Stomach (tissue), 8 donors: ENCODE measurements at regions not wholly inside any gene's neighbourhood (a gene's known extent, or its start where the extent isn't known, plus 50 kb on each side); places are given as distances from the start of the nearest gene placed in this dataset.

ENCODE experiments used
- DNase-seq, 2 donors: peaks; one replicate each; pipeline versions ENCODE4 v3.0.0 to v3.0.0-alpha.2; 2013 to 2019
- H3K27ac ChIP-seq, 5 donors: fragments of 200-600 bp in 4 of 5; sonication (generic) in 4 of 5; one replicate each; pipeline ENCODE4 v1.5.1; 2013 to 2019; ENCODE audit warnings: mild to moderate bottlenecking in 1 of 5, moderate library complexity in 1 of 5
- H3K27me3 ChIP-seq, 3 donors: fragments of 200-600 bp; sonication (generic); one replicate each; pipeline ENCODE4 v1.5.1; 2017 to 2019; ENCODE audit warnings: mixed run types in 1 of 3
- H3K36me3 ChIP-seq, 4 donors: fragments of 200-600 bp; sonication (generic); 1 replicate in 3 of 4; 2 replicates in 1 of 4; pipeline ENCODE4 v1.5.1; 2016 to 2019
- H3K4me1 ChIP-seq, 4 donors: fragments of 200-600 bp; sonication (generic); one replicate each; pipeline ENCODE4 v1.5.1; 2016 to 2019
- H3K4me3 ChIP-seq, 4 donors: fragments of 200-600 bp; sonication (generic) in 3 of 4; one replicate each; pipeline ENCODE4 v1.5.1; 2016 to 2019; ENCODE audit warnings: mild to moderate bottlenecking in 1 of 4
- H3K9me3 ChIP-seq, 4 donors: fragments of 200-600 bp; sonication (generic); one replicate each; pipeline ENCODE4 v1.5.1; 2016 to 2019
- EP300 ChIP-seq: sonication (generic); formaldehyde crosslinking; IDR thresholded peaks from one replicate; pipeline ENCODE4 v1.6.1; 2017; ENCODE audit warnings: antibody characterized with exemption
- POLR2A ChIP-seq, 4 donors: fragments of 450-650 bp; IDR thresholded peaks; one replicate each; pipeline ENCODE4 v1.6.1; 2016; ENCODE audit warnings: antibody characterized with exemption in 4 of 4, control low read depth in 2 of 4, mild to moderate bottlenecking in 1 of 4, moderate library complexity in 1 of 4
- POLR2AphosphoS5 ChIP-seq, 3 donors: sonication (generic); formaldehyde crosslinking; IDR thresholded peaks; one replicate each; pipeline ENCODE4 v1.6.1; 2016; ENCODE audit warnings: antibody characterized with exemption in 3 of 3
- WGBS, 5 donors: extraction: QIAGEN DNeasy Blood & Tissue Kit in 3 of 5; methylation state at CpG; one replicate each; pipeline versions ENCODE4 v1.1.5 to v1.1.7; 2013 to 2018; 5-methylcytosine and 5-hydroxymethylcytosine counted together
- intact Hi-C: fragments of 100-400 bp; cut with DNase I; formaldehyde crosslinking; loops from one replicate; pipeline ENCODE4 v1.15.1; 2023; ENCODE audit warnings: low total_unique reads
- TF ChIP-seq, protein P1 (sequence below), 7 experiments: fragments of 450-650 bp in 4 of 7; fragments of 200-600 bp in 3 of 7; sonication (generic) in 3 of 7; IDR thresholded peaks; one replicate each; pipeline ENCODE4 v1.5.1; 2016 to 2019; ENCODE audit warnings: antibody characterized with exemption in 7 of 7, control low read depth in 2 of 7, mild to moderate bottlenecking in 1 of 7
- donor health status: healthy with polysubstance abuse.
- donor health status: Bipolar disorder and iron deficiency.
- donor health status: healthy.

DNA sequence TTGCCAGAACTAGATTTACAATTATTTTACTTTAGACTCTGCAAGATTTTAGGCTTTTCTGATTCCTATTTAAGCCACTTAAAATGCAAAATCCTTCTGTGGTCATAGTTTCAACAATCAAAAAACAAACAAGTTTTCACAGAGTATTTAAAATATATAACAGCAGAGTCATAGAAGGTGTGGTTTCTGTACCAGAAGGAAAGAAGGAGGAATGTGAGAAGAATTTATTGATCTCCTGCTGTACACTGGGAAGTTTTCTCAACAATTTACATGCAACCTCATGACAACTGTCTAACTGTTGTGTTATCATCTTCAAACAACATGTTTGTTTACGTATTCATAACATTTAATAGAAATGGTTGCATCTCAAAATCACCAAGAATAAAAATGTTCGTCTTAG lies 102.3 kb upstream of the CEP126 start:
- WGBS, 5 donors, result 61 to 71% (median 68%) methylated on average over 2 of the region's 2 CpGs
- H3K4me1 ChIP-seq, result no peaks in the 10 kb centered on the region
- TF ChIP-seq POLR2A (IDR thresholded peaks at IDR 0.05), result no peak
- no peak for TF ChIP-seq POLR2AphosphoS5 (IDR thresholded peaks at IDR 0.05)
- TF ChIP-seq EP300, result no peak
- H3K36me3 ChIP-seq, result no peaks in the 10 kb centered on the region
- DNase-seq, result no peak
- peaks cover 0 to 7% (median 0%) of the 10 kb centered on the region in 4 donors for H3K9me3 ChIP-seq
- H3K4me3 ChIP-seq, result no peak overlapping the region
- H3K27me3 ChIP-seq, result no peaks in the 10 kb centered on the region
- intact Hi-C loops, result no loop called here
- no peak overlapping the region for H3K27ac ChIP-seq

DNA sequence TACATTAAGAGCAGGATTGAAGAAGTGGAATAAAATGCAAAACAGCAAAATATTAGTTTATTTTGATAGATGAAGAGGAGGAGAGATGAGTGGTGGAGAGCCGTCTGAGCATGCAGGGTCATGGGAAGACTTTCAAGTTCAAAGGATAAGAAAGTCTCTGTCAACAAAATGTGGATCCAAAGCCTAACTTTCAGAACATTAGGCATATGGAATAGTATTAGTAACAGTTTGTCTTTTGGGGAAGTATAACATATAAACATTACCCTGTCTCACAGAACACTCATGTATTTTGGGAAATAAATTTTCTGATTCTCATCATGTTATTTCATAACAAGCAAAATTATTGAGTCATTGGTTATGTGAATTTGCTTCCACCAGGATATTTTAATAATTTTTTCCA lies 104.3 kb upstream of the CEP126 start:
- TF ChIP-seq POLR2A (IDR thresholded peaks at IDR 0.05) (no peak), POLR2AphosphoS5 (IDR thresholded peaks at IDR 0.05) (no peak), EP300 (no peak)
- TF ChIP-seq, protein P1, sequence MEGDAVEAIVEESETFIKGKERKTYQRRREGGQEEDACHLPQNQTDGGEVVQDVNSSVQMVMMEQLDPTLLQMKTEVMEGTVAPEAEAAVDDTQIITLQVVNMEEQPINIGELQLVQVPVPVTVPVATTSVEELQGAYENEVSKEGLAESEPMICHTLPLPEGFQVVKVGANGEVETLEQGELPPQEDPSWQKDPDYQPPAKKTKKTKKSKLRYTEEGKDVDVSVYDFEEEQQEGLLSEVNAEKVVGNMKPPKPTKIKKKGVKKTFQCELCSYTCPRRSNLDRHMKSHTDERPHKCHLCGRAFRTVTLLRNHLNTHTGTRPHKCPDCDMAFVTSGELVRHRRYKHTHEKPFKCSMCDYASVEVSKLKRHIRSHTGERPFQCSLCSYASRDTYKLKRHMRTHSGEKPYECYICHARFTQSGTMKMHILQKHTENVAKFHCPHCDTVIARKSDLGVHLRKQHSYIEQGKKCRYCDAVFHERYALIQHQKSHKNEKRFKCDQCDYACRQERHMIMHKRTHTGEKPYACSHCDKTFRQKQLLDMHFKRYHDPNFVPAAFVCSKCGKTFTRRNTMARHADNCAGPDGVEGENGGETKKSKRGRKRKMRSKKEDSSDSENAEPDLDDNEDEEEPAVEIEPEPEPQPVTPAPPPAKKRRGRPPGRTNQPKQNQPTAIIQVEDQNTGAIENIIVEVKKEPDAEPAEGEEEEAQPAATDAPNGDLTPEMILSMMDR (IDR thresholded peaks at IDR 0.05), result no peak
- 58 to 72% (median 70%) methylated on average over 1 of the region's 1 CpG for WGBS, 5 donors

DNA sequence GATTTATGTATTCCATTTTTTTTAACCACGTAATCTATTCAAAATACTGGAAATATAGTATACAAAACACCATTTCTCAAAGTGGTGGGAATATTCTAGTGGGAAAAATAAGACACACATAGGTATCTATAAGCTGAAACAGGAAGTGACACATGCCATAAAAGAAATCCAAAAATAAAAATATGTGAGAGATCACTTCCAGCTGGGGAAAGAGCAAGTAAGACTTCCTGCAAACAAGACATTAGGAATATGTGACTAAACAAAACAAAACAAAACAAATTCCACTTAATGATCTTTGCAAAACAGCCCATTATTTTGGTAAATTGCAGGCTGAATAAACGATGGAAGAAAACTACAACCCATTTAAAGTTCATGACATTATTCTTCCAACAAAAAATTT lies 107.3 kb upstream of the CEP126 start:
- Histone ChIP-seq H3K27ac (no peak overlapping the region), H3K9me3 (peaks cover 0 to 7% (median 0%) of the 10 kb centered on the region in 4 donors), H3K36me3 (no peaks in the 10 kb centered on the region), H3K4me1 (no peaks in the 10 kb centered on the region), H3K4me3 (no peak overlapping the region), H3K27me3 (no peaks in the 10 kb centered on the region)
- WGBS, 5 donors, result 51 to 66% (median 56%) methylated on average over 2 of the region's 2 CpGs
- no peak for TF ChIP-seq POLR2A (IDR thresholded peaks at IDR 0.05)
- TF ChIP-seq EP300, result no peak
- TF ChIP-seq, protein P1 (IDR thresholded peaks at IDR 0.05), result no peak
- TF ChIP-seq POLR2AphosphoS5 (IDR thresholded peaks at IDR 0.05), result no peak
- intact Hi-C loops, result no loop called here
- no peak for DNase-seq

More for the DNA sequence above, 104.3 kb upstream of the CEP126 start:
- H3K4me3 ChIP-seq, result no peak overlapping the region
- H3K27me3 ChIP-seq, result no peaks in the 10 kb centered on the region
- peaks cover 0 to 7% (median 0%) of the 10 kb centered on the region in 4 donors for H3K9me3 ChIP-seq
- H3K4me1 ChIP-seq, result no peaks in the 10 kb centered on the region
- no peak overlapping the region for H3K27ac ChIP-seq
- no peaks in the 10 kb centered on the region for H3K36me3 ChIP-seq
- DNase-seq, result no peak
- intact Hi-C loops, result no loop called here

DNA sequence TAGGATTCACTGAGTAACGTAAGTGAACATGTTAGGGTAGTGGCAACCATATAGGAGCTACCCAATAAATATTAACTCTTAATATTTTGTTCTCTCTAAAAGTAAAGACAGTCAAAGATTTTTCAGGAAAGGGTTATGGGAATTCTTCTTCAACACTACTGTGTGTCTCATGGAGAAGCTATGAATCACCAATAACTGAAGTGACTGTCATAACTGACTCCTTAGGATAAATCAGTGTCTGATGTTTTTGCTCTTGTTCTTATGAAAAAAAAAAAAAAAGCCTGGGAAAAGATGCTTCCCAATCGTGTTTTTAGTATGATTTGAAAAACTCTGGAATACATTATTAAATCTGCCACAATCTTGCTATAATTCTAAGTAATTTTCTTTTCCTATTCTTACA lies 111.2 kb upstream of the CEP126 start:
- no peak for DNase-seq
- Histone ChIP-seq H3K36me3 (no peaks in the 10 kb centered on the region), H3K27ac (no peak overlapping the region), H3K27me3 (no peaks in the 10 kb centered on the region), H3K9me3 (no peaks in the 10 kb centered on the region), H3K4me3 (no peak overlapping the region), H3K4me1 (no peaks in the 10 kb centered on the region)
- 52 to 63% (median 58%) methylated on average over 2 of the region's 2 CpGs for WGBS, 5 donors
- TF ChIP-seq EP300 (no peak), POLR2AphosphoS5 (IDR thresholded peaks at IDR 0.05) (no peak), POLR2A (IDR thresholded peaks at IDR 0.05) (no peak)
- TF ChIP-seq, protein P1 (IDR thresholded peaks at IDR 0.05), result no peak
- intact Hi-C loops, result no loop called here

DNA sequence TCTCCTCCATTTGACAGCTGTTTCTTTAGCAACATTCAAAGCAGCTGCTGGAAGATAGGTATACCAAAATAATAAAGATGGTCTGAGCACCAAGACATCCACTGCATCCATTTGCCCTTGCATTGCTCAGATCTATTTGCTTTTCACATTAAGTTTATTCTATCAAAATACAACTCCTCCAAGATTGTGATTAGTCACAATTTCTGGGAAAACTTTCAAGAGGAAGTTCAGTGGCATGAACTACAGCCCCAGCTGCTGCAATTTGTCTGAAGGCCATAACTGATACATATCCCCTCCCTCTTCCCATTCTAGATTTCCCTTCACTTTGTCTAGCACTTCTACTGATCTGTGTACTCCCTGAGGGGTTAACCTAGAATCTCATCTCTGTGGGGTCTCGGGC lies 117.5 kb upstream of the CEP126 start:
- WGBS, 5 donors, result 59 to 73% (median 67%) methylated on average over 1 of the region's 1 CpG
- no peaks in the 10 kb centered on the region for H3K27me3 ChIP-seq
- H3K4me1 ChIP-seq, result no peaks in the 10 kb centered on the region
- intact Hi-C loops, result no loop called here
- TF ChIP-seq POLR2AphosphoS5 (IDR thresholded peaks at IDR 0.05) (no peak), EP300 (no peak), POLR2A (IDR thresholded peaks at IDR 0.05) (no peak)
- TF ChIP-seq, protein P1 (IDR thresholded peaks at IDR 0.05), result no peak
- no peak overlapping the region for H3K27ac ChIP-seq
- H3K36me3 ChIP-seq, result no peaks in the 10 kb centered on the region
- peak in 1 of 2 donors; percentile 4 for DNase-seq
- no peak overlapping the region for H3K4me3 ChIP-seq
- no peaks in the 10 kb centered on the region for H3K9me3 ChIP-seq
